ENCODE measurements at regions not wholly inside any gene's neighbourhood (a gene's known extent, or its start where the extent isn't known, plus 50 kb on each side); places are given as distances from the start of the nearest gene placed in this dataset.

DNA sequence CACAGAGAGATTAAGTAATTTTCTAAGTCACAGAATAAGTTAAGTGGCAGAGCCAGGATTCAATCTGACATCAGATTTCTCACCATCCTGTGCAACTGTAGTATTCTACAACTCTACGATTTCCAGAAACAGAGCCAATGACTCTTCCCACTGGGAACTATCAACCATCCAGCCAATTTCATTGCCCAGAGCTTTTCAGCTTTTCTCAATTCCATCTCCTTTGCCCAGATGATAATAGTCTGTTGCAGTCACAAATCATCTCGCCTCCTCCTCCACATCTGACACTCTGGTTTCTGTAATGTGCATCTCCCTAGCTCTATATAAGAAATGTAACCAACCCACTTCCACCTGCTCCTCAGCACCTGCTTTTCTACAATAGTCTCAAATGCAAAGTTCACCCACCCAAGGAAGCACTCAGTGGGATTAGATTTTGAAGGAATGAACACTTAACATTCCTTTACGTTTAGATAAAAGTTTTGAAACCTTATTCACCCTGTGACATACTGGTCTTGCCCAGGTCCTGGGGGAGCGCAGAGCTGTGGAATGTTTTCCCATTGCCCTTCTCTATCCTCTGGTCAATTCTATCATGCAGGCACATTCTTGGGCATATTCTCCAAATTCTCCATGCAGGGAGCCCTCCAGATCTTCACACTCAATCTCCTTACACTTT, 167.8 kb upstream of the ASIC2 start:
- WGBS (ENCODE audit: insufficient coverage) = 78% methylated on average over 2 of the region's 4 CpGs
- no peaks in the 10 kb centered on the region for H3K9me3 ChIP-seq
- no peak overlapping the region for H3K4me3 ChIP-seq (ENCODE audit: control insufficient read depth in 1 of 2, extremely low read depth in 1 of 2, low read length in 1 of 2)
- no peak overlapping the region for H3K27ac ChIP-seq (ENCODE audit: low read length)
- Mint-ChIP-seq H3K27me3 (peaks cover 15 to 39% of the 10 kb centered on the region in 2 donors), H3K4me3 (no peak overlapping the region), H3K27ac (no peak overlapping the region), H3K9me3 (peaks cover 0 to 5% (median 0%) of the 10 kb centered on the region in 3 donors), H3K36me3 (no peaks in the 10 kb centered on the region), H3K4me1 (no peaks in the 10 kb centered on the region)
- no peak for DNase-seq
- ChIA-PET CTCF (no interaction called here), POLR2A (no interaction called here)
- no peak for ATAC-seq (replicated peaks in 1 of 4)
- H3K4me1 ChIP-seq (ENCODE audit: control insufficient read depth in 1 of 2, extremely low read depth in 1 of 2, insufficient read depth in 2 of 2, low read length in 2 of 2) = no peaks in the 10 kb centered on the region
- no peaks in the 10 kb centered on the region for H3K36me3 ChIP-seq (ENCODE audit: control insufficient read depth in 2 of 2, extremely low read depth in 1 of 2, insufficient read depth in 1 of 2, low read length in 1 of 2)
- peaks cover 0 to 3% of the 10 kb centered on the region in 2 experiments for H3K27me3 ChIP-seq (replicated peaks in 1 of 2; ENCODE audit: control insufficient read depth in 2 of 2, extremely low read depth in 1 of 2, insufficient read depth in 2 of 2, low read length in 1 of 2)

DNA sequence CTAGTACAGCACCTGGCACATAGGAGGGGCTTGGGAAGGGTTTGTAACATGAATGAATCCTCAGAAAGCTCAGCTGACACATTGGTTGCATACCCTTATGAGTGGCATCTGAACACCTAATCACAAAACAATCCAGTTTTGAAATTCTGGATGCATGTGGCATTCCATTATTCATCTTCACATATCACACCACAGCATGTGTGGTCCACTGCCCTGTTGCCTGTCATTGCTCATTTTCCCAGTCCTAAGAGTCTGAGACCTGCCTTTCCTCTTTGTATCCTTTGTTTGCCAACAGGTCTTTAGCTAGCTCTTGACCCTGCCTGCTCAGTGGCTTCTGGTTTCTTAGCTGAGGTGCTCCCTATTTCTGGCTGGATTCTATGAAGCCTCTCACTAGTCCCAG, 170.8 kb upstream of the ASIC2 start:
- no peak overlapping the region for H3K4me3 ChIP-seq (ENCODE audit: control insufficient read depth in 1 of 2, extremely low read depth in 1 of 2, low read length in 1 of 2)
- peaks cover 0 to 3% (median 3%) of the 10 kb centered on the region in 3 donors for H3K9me3 Mint-ChIP-seq
- H3K4me1 ChIP-seq (ENCODE audit: control insufficient read depth in 1 of 2, extremely low read depth in 1 of 2, insufficient read depth in 2 of 2, low read length in 2 of 2) = no peaks in the 10 kb centered on the region
- POLR2A ChIA-PET = interaction anchor here in 1 of 2 donors (0.7 kb wide), 1 partner anchor 51 kb away, joined by 3 read pairs; no protein-coding TSS in a partner anchor
- no peak overlapping the region for H3K4me3 Mint-ChIP-seq
- H3K36me3 ChIP-seq (ENCODE audit: control insufficient read depth in 2 of 2, extremely low read depth in 1 of 2, insufficient read depth in 1 of 2, low read length in 1 of 2) = no peaks in the 10 kb centered on the region
- H3K27me3 Mint-ChIP-seq = peaks cover 5 to 29% of the 10 kb centered on the region in 2 donors
- H3K4me1 Mint-ChIP-seq = no peaks in the 10 kb centered on the region
- no peak overlapping the region for H3K27ac Mint-ChIP-seq
- ATAC-seq (replicated peaks in 1 of 4) (no peak), DNase-seq (no peak)
- H3K9me3 ChIP-seq = no peaks in the 10 kb centered on the region
- no peak overlapping the region for H3K27ac ChIP-seq (ENCODE audit: low read length)
- peaks cover 0 to 5% of the 10 kb centered on the region in 2 experiments for H3K27me3 ChIP-seq (replicated peaks in 1 of 2; ENCODE audit: control insufficient read depth in 2 of 2, extremely low read depth in 1 of 2, insufficient read depth in 2 of 2, low read length in 1 of 2)
- CTCF ChIA-PET = no interaction called here
- no peaks in the 10 kb centered on the region for H3K36me3 Mint-ChIP-seq

DNA sequence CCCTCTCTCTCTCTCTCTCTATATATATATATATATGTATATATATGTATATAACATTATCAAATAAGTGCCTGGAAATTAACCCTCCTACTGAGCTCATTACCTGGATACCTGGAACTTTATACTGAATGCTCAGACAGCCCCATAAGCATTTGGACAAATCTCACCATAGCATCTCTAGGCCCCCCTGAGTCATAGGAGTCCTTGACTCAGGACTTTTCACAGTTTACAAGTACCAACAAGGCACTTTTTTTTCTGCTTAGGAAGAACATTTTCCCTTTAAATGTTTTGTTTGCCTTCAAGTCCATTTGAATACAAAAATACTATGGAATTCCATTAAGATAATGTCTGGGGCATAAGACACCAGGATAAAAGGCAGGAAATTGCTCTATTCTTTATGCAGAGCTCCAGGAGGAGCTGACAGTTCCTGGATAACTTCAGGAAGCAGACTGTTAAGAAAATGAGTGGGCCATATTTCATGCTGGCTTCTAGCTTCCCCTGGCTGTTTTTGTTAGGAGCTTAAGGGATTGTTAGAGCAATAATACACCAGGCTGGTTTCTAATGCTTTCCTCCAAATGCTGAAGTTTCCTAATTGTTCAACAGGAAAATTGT, 171.7 kb upstream of the ASIC2 start:
- no peaks in the 10 kb centered on the region for H3K36me3 ChIP-seq (ENCODE audit: control insufficient read depth in 2 of 2, extremely low read depth in 1 of 2, insufficient read depth in 1 of 2, low read length in 1 of 2)
- no peak overlapping the region for H3K4me3 ChIP-seq (ENCODE audit: control insufficient read depth in 1 of 2, extremely low read depth in 1 of 2, low read length in 1 of 2)
- no peak overlapping the region for H3K27ac Mint-ChIP-seq
- H3K27me3 Mint-ChIP-seq = peaks cover 7 to 25% of the 10 kb centered on the region in 2 donors
- ATAC-seq (replicated peaks in 1 of 4) = no peak
- ChIA-PET POLR2A (no interaction called here), CTCF (no interaction called here)
- H3K4me1 ChIP-seq (ENCODE audit: control insufficient read depth in 1 of 2, extremely low read depth in 1 of 2, insufficient read depth in 2 of 2, low read length in 2 of 2) = no peaks in the 10 kb centered on the region
- peaks cover 0 to 4% (median 3%) of the 10 kb centered on the region in 3 donors for H3K9me3 Mint-ChIP-seq
- H3K27ac ChIP-seq (ENCODE audit: low read length) = no peak overlapping the region
- no peak overlapping the region for H3K4me3 Mint-ChIP-seq
- H3K4me1 Mint-ChIP-seq = no peaks in the 10 kb centered on the region
- DNase-seq = no peak
- H3K9me3 ChIP-seq = no peaks in the 10 kb centered on the region
- peaks cover 0 to 6% of the 10 kb centered on the region in 2 experiments for H3K27me3 ChIP-seq (replicated peaks in 1 of 2; ENCODE audit: control insufficient read depth in 2 of 2, extremely low read depth in 1 of 2, insufficient read depth in 2 of 2, low read length in 1 of 2)
- H3K36me3 Mint-ChIP-seq = no peaks in the 10 kb centered on the region

DNA sequence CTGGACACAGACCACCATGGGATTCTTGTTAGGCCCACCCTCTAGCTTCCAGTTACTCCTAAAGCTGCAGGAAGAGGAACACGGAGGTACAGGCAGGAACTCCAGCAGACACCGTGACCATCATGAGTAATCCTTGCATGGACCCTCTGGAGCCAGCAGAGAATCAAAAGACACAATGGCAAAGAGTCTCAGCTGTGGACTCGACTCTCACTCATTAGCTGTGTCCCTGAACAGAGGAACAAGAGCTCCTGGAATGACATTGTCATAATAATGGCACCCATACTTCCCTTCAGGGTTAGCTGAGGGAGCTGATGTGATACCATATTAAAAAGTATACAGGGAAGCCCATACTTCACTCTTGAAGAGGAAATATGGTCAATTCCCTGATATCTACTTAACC, 176.3 kb upstream of the ASIC2 start:
- CTCF ChIA-PET = no interaction called here
- no peaks in the 10 kb centered on the region for H3K36me3 Mint-ChIP-seq

DNA sequence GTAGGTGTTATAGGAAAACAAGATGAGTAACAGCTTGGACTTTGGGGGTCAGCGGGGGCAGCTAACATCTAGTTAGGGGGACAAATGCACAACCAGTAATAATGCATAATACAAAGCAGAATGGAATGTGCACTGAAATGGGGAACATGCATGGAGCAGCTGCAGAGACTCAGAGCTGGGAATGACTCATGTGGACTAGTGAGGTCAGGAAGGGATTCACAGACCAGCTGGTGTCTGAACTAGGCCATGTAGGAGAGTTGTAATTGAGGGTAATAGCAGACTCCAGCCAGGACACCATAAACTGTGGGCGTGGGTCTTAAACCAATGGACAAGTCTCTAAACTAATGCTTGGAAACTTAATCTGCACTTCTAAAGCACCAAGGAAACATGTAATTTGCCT, 176.8 kb upstream of the ASIC2 start:
- POLR2A ChIA-PET = no interaction called here
- Mint-ChIP-seq H3K4me1 (no peaks in the 10 kb centered on the region), H3K36me3 (no peaks in the 10 kb centered on the region), H3K27ac (no peak overlapping the region), H3K27me3 (peaks cover 5 to 8% of the 10 kb centered on the region in 2 donors), H3K9me3 (peaks cover 0 to 4% (median 3%) of the 10 kb centered on the region in 3 donors), H3K4me3 (no peak overlapping the region)
- ATAC-seq (replicated peaks in 1 of 4) (no peak), DNase-seq (no peak)
- no peaks in the 10 kb centered on the region for H3K9me3 ChIP-seq
- H3K36me3 ChIP-seq (ENCODE audit: control insufficient read depth in 2 of 2, extremely low read depth in 1 of 2, insufficient read depth in 1 of 2, low read length in 1 of 2) = no peaks in the 10 kb centered on the region
- H3K4me3 ChIP-seq (ENCODE audit: control insufficient read depth in 1 of 2, extremely low read depth in 1 of 2, low read length in 1 of 2) = no peak overlapping the region
- CTCF ChIA-PET = no interaction called here
- WGBS (ENCODE audit: insufficient coverage) = no CpG with 5 or more reads among the region's 2 CpGs
- H3K4me1 ChIP-seq (ENCODE audit: control insufficient read depth in 1 of 2, extremely low read depth in 1 of 2, insufficient read depth in 2 of 2, low read length in 2 of 2) = no peaks in the 10 kb centered on the region
- no peak overlapping the region for H3K27ac ChIP-seq (ENCODE audit: low read length)
- peaks cover 0 to 6% of the 10 kb centered on the region in 2 experiments for H3K27me3 ChIP-seq (replicated peaks in 1 of 2; ENCODE audit: control insufficient read depth in 2 of 2, extremely low read depth in 1 of 2, insufficient read depth in 2 of 2, low read length in 1 of 2)

More for the DNA sequence above, 176.3 kb upstream of the ASIC2 start:
- no peak overlapping the region for H3K4me3 Mint-ChIP-seq
- POLR2A ChIA-PET = no interaction called here
- Histone ChIP-seq H3K4me1 (ENCODE audit: control insufficient read depth in 1 of 2, extremely low read depth in 1 of 2, insufficient read depth in 2 of 2, low read length in 2 of 2) (no peaks in the 10 kb centered on the region), H3K27me3 (replicated peaks in 1 of 2; ENCODE audit: control insufficient read depth in 2 of 2, extremely low read depth in 1 of 2, insufficient read depth in 2 of 2, low read length in 1 of 2) (peaks cover 0 to 6% of the 10 kb centered on the region in 2 experiments), H3K27ac (ENCODE audit: low read length) (no peak overlapping the region), H3K36me3 (ENCODE audit: control insufficient read depth in 2 of 2, extremely low read depth in 1 of 2, insufficient read depth in 1 of 2, low read length in 1 of 2) (no peaks in the 10 kb centered on the region), H3K9me3 (no peaks in the 10 kb centered on the region), H3K4me3 (ENCODE audit: control insufficient read depth in 1 of 2, extremely low read depth in 1 of 2, low read length in 1 of 2) (no peak overlapping the region)
- peaks cover 0 to 4% (median 3%) of the 10 kb centered on the region in 3 donors for H3K9me3 Mint-ChIP-seq
- WGBS (ENCODE audit: insufficient coverage) = 39% methylated on average over 2 of the region's 3 CpGs
- DNase-seq (no peak), ATAC-seq (replicated peaks in 1 of 4) (no peak)
- no peak overlapping the region for H3K27ac Mint-ChIP-seq
- no peaks in the 10 kb centered on the region for H3K4me1 Mint-ChIP-seq
- H3K27me3 Mint-ChIP-seq = peaks cover 5 to 8% of the 10 kb centered on the region in 2 donors

DNA sequence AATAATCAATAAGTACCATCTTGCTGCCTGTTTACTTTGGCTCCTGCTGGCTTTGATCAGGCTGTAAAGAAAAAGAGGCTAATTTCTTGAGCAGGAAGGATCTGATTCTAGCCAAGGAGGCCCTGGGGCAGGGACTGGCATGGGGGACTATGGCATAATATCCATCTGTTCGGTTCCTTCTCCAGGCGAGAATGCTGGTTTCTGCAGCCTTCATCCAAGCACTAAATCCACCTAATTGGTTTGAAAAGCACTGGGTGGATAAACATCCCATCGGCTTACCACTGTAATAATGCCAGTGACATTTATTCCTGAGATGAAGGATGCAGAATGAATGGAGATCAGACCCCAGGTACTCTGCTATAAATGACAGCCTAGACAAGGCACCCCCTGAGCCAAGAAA, 180.0 kb upstream of the ASIC2 start:
- Histone ChIP-seq H3K27ac (ENCODE audit: low read length) (no peak overlapping the region), H3K36me3 (ENCODE audit: control insufficient read depth in 2 of 2, extremely low read depth in 1 of 2, insufficient read depth in 1 of 2, low read length in 1 of 2) (no peaks in the 10 kb centered on the region), H3K4me3 (ENCODE audit: control insufficient read depth in 1 of 2, extremely low read depth in 1 of 2, low read length in 1 of 2) (no peak overlapping the region), H3K4me1 (ENCODE audit: control insufficient read depth in 1 of 2, extremely low read depth in 1 of 2, insufficient read depth in 2 of 2, low read length in 2 of 2) (no peaks in the 10 kb centered on the region), H3K9me3 (no peaks in the 10 kb centered on the region), H3K27me3 (replicated peaks in 1 of 2; ENCODE audit: control insufficient read depth in 2 of 2, extremely low read depth in 1 of 2, insufficient read depth in 2 of 2, low read length in 1 of 2) (peaks cover 0 to 8% of the 10 kb centered on the region in 2 experiments)
- DNase-seq (no peak), ATAC-seq (replicated peaks in 1 of 4) (no peak)
- Mint-ChIP-seq H3K4me3 (no peak overlapping the region), H3K4me1 (no peaks in the 10 kb centered on the region), H3K36me3 (no peaks in the 10 kb centered on the region), H3K27ac (no peak overlapping the region), H3K9me3 (peaks cover 0 to 4% (median 0%) of the 10 kb centered on the region in 3 donors), H3K27me3 (peaks cover 3 to 4% of the 10 kb centered on the region in 2 donors)
- 100% methylated on average over 1 of the region's 3 CpGs for WGBS (ENCODE audit: insufficient coverage)
- ChIA-PET POLR2A (interaction anchor here in 1 of 2 donors (0.6 kb wide), 1 partner anchor 14 kb away, joined by 3 read pairs; no protein-coding TSS in a partner anchor), CTCF (no interaction called here)
